Left lung (tissue), 4 donors: ENCODE measurements at regions not wholly inside any gene's neighbourhood (a gene's known extent, or its start where the extent isn't known, plus 50 kb on each side); places are given as distances from the start of the nearest gene placed in this dataset.

Source experiments
- ATAC-seq: fragments of 200-7000 bp; cut with Tn5 transposase; one replicate; pipeline ENCODE4 v1.9.1; 2020; ENCODE audit warnings: moderate library complexity
- DNase-seq, 4 donors: peaks; one replicate each; pipeline ENCODE4 v3.0.0-alpha.2; 2013 to 2020
- H3K27ac ChIP-seq, 2 donors: fragments of 200-600 bp; sonication (generic) in 1 of 2; one replicate each; pipeline versions ENCODE4 v1.5.0 to v1.8.0; 2020 to 2021
- H3K27me3 ChIP-seq, 2 donors: fragments of 200-600 bp; sonication (generic) in 1 of 2; one replicate each; pipeline versions ENCODE4 v1.5.0 to v1.8.0; 2020 to 2021
- H3K36me3 ChIP-seq, 2 donors: fragments of 200-600 bp; sonication (generic) in 1 of 2; one replicate each; pipeline versions ENCODE4 v1.5.0 to v1.8.0; 2020 to 2021
- H3K4me1 ChIP-seq, 2 donors: fragments of 200-600 bp; one replicate each; pipeline ENCODE4 v1.8.0; 2021
- H3K4me3 ChIP-seq, 2 donors: fragments of 200-600 bp; sonication (generic) in 1 of 2; one replicate each; pipeline versions ENCODE4 v1.5.0 to v1.8.0; 2020 to 2021; ENCODE audit warnings: mild to moderate bottlenecking in 1 of 2
- H3K9me3 ChIP-seq, 2 donors: fragments of 200-600 bp; sonication (generic) in 1 of 2; one replicate each; pipeline versions ENCODE4 v1.5.0 to v1.8.0; 2020 to 2021
- CTCF ChIP-seq, 2 donors: fragments of 200-600 bp; sonication (generic) in 1 of 2; IDR thresholded peaks; one replicate each; pipeline versions ENCODE4 v1.5.0 to v1.8.0; 2021; ENCODE audit warnings: antibody characterized with exemption in 2 of 2
- intact Hi-C, 2 donors: fragments of 100-400 bp; cut with DNase I; formaldehyde crosslinking; loops; one replicate each; pipeline versions ENCODE4 v1.11.2 to v1.14.2; 2022
- donor health status: DM: no; HTN: yes; CAD: no.
- donor health status: DM: no; HTN: no; CAD: no.

DNA sequence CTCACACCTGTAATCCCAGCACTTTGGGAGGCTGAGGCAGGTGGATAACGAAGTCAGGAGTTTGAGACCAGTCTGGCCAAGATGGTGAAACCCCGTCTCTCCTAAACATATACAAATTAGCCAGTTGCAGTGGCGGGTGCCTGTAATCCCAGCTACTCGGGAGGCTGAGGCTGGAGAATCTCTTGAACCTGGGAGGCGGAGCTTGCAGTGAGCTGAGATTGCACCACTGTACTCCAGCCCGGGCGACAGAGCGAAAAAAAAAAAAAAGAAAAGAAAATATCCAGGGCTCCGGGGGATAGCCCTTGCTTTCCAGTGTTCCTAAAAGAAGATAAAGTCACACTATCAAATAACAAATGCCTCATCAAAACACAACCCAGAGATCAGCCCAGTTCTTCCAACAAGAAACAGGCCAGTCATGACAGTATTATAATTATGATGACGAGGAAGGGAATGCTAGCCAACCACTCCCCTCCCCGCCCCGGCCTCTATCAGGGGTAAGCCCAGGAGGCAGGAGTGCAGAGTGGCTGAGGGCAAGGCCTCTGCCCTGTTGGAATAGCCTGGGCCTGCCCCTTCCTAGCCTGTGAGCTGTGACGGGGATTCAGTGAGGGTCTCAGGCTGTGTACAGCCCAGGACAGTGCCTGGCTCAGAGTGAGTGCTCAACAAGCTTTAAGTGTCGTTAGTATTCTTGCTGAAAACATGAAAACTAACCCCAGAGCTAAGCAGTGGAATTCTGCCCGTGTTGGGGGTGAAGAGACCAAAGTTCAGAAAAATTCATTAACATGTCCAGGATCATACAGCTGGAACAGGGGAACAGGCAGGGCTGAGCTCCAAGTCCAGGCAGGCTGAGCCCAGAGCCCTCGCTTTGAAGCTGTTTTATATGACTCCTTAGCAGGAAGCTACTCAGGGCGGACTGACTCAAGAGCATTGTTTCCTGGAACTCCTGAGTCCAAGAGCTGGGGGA is 54.3 kb downstream of the FAM241B start:
- H3K27ac ChIP-seq = peak overlapping the region; percentile 74 to 81
- no peaks in the 10 kb centered on the region for H3K9me3 ChIP-seq
- H3K36me3 ChIP-seq = no peaks in the 10 kb centered on the region
- peak; percentile 93 for ATAC-seq
- H3K27me3 ChIP-seq = peaks cover 0 to 23% of the 10 kb centered on the region in 2 donors
- DNase-seq = peak in 3 of 4 donors; percentile 55 to 66 (median 65)
- H3K4me1 ChIP-seq = peaks cover 5 to 7% of the 10 kb centered on the region in 2 donors
- intact Hi-C loops = no loop called here
- H3K4me3 ChIP-seq = no peak overlapping the region
- no peak for TF ChIP-seq CTCF (IDR thresholded peaks at IDR 0.05)

DNA sequence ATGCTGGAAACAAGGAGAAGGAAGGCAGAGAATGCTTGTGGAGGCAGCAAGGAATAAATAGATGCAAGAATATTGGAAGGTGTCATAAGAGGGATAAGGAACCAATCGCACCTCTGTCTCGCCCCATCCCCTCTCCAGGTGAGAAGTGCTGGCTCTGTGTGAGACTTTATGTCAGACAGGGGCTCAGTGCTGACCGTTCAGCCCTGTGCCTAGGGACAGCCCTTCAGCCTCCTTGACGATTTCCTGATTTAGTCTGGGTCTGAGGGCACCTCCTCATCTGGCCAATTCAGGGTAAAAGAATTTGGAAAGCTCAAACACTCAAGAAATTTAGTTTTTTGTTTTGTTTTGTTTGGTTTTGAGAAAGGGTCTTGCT is 54.9 kb downstream of the FAM241B start:
- intact Hi-C loops = no loop called here
- Histone ChIP-seq H3K4me3 (no peak overlapping the region), H3K27me3 (peaks cover 0 to 17% of the 10 kb centered on the region in 2 donors), H3K4me1 (peaks cover 5 to 7% of the 10 kb centered on the region in 2 donors), H3K36me3 (no peaks in the 10 kb centered on the region), H3K27ac (peak overlapping the region; percentile 74 to 81), H3K9me3 (no peaks in the 10 kb centered on the region)
- ATAC-seq (peak; percentile 35), DNase-seq (no peak)
- no peak for TF ChIP-seq CTCF (IDR thresholded peaks at IDR 0.05)

DNA sequence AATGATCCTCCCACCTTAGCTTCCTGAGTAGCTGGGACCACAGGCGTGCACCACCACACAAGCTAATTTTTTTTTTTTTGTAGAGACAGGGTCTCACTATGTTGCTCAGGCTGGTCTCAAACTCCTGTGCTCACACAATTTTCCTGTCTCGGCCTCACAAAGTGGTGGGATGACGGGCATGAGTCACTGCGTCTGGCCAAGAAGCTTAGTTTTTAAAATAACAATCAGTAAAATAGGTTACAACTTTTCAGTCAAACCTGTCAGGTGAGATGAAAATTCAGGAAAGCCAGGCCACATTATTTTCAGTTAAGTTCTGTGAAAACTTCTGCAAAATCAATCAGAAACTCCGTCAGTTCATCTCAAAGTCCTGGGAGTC is 55.4 kb downstream of the FAM241B start:
- Histone ChIP-seq H3K4me3 (no peak overlapping the region), H3K4me1 (peaks cover 5 to 7% of the 10 kb centered on the region in 2 donors), H3K9me3 (no peaks in the 10 kb centered on the region), H3K27me3 (peaks cover 0 to 12% of the 10 kb centered on the region in 2 donors), H3K36me3 (no peaks in the 10 kb centered on the region), H3K27ac (peak overlapping the region in 1 of 2 donors; percentile 74)
- DNase-seq (no peak), ATAC-seq (no peak)
- no peak for TF ChIP-seq CTCF (IDR thresholded peaks at IDR 0.05)
- intact Hi-C loops = no loop called here

DNA sequence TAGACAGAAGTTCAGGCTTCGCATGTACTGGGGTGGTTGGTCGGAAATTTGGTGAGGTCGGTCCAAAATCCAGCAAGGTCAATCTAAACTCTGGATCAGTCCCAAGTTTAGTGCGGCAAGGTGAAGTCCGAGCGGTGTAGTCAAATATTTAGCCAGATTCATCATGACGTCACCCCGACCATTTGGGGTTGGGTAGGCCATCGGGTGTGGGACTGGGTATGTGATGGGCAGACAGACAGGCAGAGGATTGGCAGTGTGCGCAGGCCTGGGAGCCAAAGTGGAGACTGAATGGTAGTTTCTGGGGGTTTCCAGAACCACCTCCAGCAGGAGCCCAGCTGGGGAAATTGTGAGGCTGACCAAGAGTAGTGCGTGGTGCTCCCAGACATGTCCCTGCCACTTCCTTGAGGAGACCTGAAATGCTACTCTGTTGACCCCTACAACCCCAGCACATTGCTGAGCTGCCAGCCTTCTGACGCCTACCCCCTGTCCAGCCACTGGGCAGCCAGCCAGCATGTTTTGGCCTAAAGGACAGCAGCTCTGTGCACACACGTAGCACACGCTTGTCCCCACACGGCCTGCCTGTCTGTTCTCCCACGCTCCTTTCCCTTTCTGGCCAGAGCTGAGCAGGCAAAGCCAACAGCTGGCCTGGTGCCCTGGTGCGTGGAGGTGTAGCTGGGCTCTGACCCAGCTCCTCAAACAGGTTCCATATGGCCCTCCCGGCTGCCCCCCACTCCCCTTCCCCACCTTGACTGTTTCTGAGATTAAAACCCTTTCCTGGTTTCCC is 55.9 kb downstream of the FAM241B start:
- no peak for ATAC-seq
- no peak overlapping the region for H3K27ac ChIP-seq
- intact Hi-C loops = no loop called here
- H3K36me3 ChIP-seq = no peaks in the 10 kb centered on the region
- peaks cover 0 to 6% of the 10 kb centered on the region in 2 donors for H3K27me3 ChIP-seq
- H3K9me3 ChIP-seq = no peaks in the 10 kb centered on the region
- peaks cover 5 to 7% of the 10 kb centered on the region in 2 donors for H3K4me1 ChIP-seq
- no peak overlapping the region for H3K4me3 ChIP-seq
- TF ChIP-seq CTCF (IDR thresholded peaks at IDR 0.05) = no peak
- DNase-seq = peak in 1 of 4 donors; percentile 41

DNA sequence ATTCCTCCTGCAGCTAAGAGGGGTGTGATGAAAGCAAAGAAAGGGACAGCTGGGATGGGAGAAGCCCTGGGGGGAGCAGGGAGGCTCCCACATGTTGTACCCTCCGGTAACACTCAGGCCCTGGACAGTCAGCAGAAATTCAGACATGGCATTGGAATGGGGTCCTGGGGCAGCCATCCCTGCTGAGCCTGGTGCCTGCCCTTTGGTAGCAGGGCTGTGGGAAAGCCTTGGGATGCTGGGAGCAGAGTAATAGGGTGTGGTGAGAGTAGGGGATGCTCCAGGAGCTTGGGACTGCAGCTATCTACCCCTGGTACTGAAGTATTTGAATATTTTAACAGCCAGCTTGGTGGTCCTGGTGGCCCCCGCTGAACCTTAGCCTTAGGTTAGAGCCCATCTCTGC is 56.8 kb downstream of the FAM241B start:
- Histone ChIP-seq H3K4me1 (peaks cover 5 to 7% of the 10 kb centered on the region in 2 donors), H3K27ac (no peak overlapping the region), H3K4me3 (no peak overlapping the region), H3K27me3 (no peaks in the 10 kb centered on the region), H3K36me3 (no peaks in the 10 kb centered on the region), H3K9me3 (no peaks in the 10 kb centered on the region)
- DNase-seq (no peak), ATAC-seq (no peak)
- intact Hi-C loops = no loop called here
- no peak for TF ChIP-seq CTCF (IDR thresholded peaks at IDR 0.05)
